ENCODE measurements at regions not wholly inside any gene's neighbourhood (a gene's known extent, or its start where the extent isn't known, plus 50 kb on each side); places are given as distances from the start of the nearest gene placed in this dataset.

DNA sequence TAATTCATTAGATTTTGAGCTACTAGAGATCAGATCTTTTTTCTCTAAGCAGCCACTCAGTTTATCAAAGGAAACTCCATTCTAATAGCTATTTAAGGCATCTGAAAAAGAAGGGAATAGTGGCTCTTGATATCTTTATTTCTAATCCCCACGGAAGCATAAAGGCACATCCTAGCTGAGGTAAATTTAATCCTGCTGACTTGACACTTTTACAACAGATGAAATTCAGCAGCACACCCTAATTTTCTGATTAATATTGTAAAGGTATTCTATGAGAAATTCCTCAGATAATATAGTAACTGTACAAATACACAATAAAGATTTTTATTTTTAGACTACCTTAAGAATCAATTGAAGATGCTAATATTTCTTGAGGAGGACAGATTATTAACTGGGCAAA is 916.4 kb downstream of the TMTC2 start:
- Histone ChIP-seq H4K8ac (ENCODE audit: extremely low read depth, insufficient read depth, low read length) (no peak overlapping the region), H3K4me3 (ENCODE audit: extremely low read depth in 1 of 4, insufficient read depth in 2 of 4, low read depth in 3 of 4, low read length in 4 of 4) (no peak overlapping the region), H4K91ac (replicated peaks; ENCODE audit: insufficient read length, low read length) (no peak overlapping the region), H2BK5ac (ENCODE audit: low read depth, low read length) (no peak overlapping the region), H2AK5ac (ENCODE audit: low read depth, low read length) (no peak overlapping the region), H3K14ac (ENCODE audit: insufficient read length) (no peak overlapping the region), H3K4me2 (ENCODE audit: insufficient read depth in 1 of 2, low read depth in 2 of 2, low read length in 2 of 2) (no peak overlapping the region), H2BK120ac (replicated peaks; ENCODE audit: low read depth, low read length) (no peak overlapping the region), H3K9me3 (ENCODE audit: insufficient read depth in 2 of 2, low read depth in 1 of 2, low read length in 1 of 2) (0 out of 4 replicates have a peak, but pooled peaks cover 0 to 6% of the 10 kb centered on the region in 2 experiments), H3K18ac (ENCODE audit: extremely low read depth, low read length) (no peak overlapping the region), H3K9ac (replicated peaks in 1 of 4; ENCODE audit: extremely low read depth in 1 of 4, low read depth in 3 of 4, low read length in 3 of 4) (no peak overlapping the region), H3K23ac (ENCODE audit: insufficient read length) (no peak overlapping the region), H3K4ac (replicated peaks; ENCODE audit: insufficient read length, low read depth, low read length) (no peak overlapping the region), H3K23me2 (ENCODE audit: low read depth, low read length) (no peaks in the 10 kb centered on the region), H3K27ac (ENCODE audit: low read depth, low read length) (no peak overlapping the region), H3K56ac (replicated peaks; ENCODE audit: insufficient read length, low read depth, low read length) (no peak overlapping the region), H3K79me1 (ENCODE audit: low read depth, low read length) (no peaks in the 10 kb centered on the region), H4K20me1 (replicated peaks in 1 of 2; ENCODE audit: control insufficient read depth in 1 of 2, insufficient read depth in 2 of 2, low read length in 2 of 2) (no peaks in the 10 kb centered on the region), H4K5ac (ENCODE audit: insufficient read length, low read depth, low read length) (no peak overlapping the region), H2BK15ac (ENCODE audit: low read length) (no peak overlapping the region), H2AFZ (ENCODE audit: low read length) (no peak overlapping the region), H3K36me3 (ENCODE audit: control insufficient read depth in 2 of 4, insufficient read depth in 4 of 4, low read length in 3 of 4) (no peaks in the 10 kb centered on the region), H3K4me1 (replicated peaks in 1 of 4; ENCODE audit: control insufficient read depth in 3 of 4, insufficient read depth in 4 of 4, low read length in 3 of 4) (no peaks in the 10 kb centered on the region), H2BK20ac (ENCODE audit: low read length) (no peak overlapping the region), H3K79me2 (ENCODE audit: control insufficient read depth in 1 of 2, insufficient read depth in 2 of 2, low read length in 2 of 2) (no peaks in the 10 kb centered on the region), H3K27me3 (replicated peaks in 1 of 4; ENCODE audit: control insufficient read depth in 3 of 4, extremely low read depth in 1 of 4, insufficient read depth in 3 of 4, low read length in 3 of 4) (no peaks in the 10 kb centered on the region), H2BK12ac (ENCODE audit: low read depth, low read length) (no peak overlapping the region)
- DNase-seq (ENCODE audit: low read depth in 1 of 2, low spot score in 2 of 2): no peak
- no peak for FAIRE-seq
- ChIA-PET POLR2A (ENCODE audit: partially characterized antibody) (no interaction called here), CTCF (ENCODE audit: partially characterized antibody) (no interaction called here)
- TF ChIP-seq SUZ12 (IDR thresholded peaks at IDR 0.05; ENCODE audit: low read length) (no peak), MAFK (IDR thresholded peaks at IDR 0.05; ENCODE audit: low read depth, low read length) (peak; percentile 90), SIX5 (IDR thresholded peaks at IDR 0.05; ENCODE audit: low read depth, low read length) (no peak), YY1 (IDR thresholded peaks at IDR 0.05; ENCODE audit: low read depth, low read length) (no peak), CBX8 (IDR thresholded peaks at IDR 0.05; ENCODE audit: borderline replicate concordance, low read depth, low read length) (no peak)
- WGBS, 2 experiments (ENCODE audit: extremely low coverage in 1 of 2, insufficient coverage in 1 of 2, insufficient read length in 1 of 2, insufficient replicate concordance in 2 of 2, low coverage in 1 of 2, low lambda C conversion rate in 2 of 2, missing lambda C conversion rate in 1 of 2): 85% methylated on average over 1 of the region's 1 CpG; no CpG with 5 or more reads in 1 of the 2 experiments

All from H1 (cell line).